GM12878 (cell line): ENCODE measurements at regions not wholly inside any gene's neighbourhood (a gene's known extent, or its start where the extent isn't known, plus 50 kb on each side); places are given as distances from the start of the nearest gene placed in this dataset.

Experiments used
- EGR1 ChIP-seq, 2 experiments: IDR thresholded peaks; 1 replicate in 1 of 2; 2 replicates in 1 of 2; pipeline ENCODE4 v1.6.1; 2011 to 2012; ENCODE audit warnings: low read depth in 2 of 2, low read length in 2 of 2, borderline replicate concordance in 1 of 2, mild to moderate bottlenecking in 1 of 2, moderate library complexity in 1 of 2
- EP300 ChIP-seq, 2 experiments: fragments of 150-350 bp in 1 of 2; IDR thresholded peaks; 2 replicates each; pipeline ENCODE4 v1.6.1; 2011 to 2012; ENCODE audit warnings: low read depth in 2 of 2, low read length in 2 of 2, borderline replicate concordance in 1 of 2, improper control_type of control experiment in 1 of 2, inconsistent platforms in 1 of 2; ENCODE audit not compliant: control insufficient read depth in 1 of 2
- EZH2 ChIP-seq: IDR thresholded peaks from 2 replicates; pipeline ENCODE4 v1.6.1; 2012; ENCODE audit warnings: low read depth, mild to moderate bottlenecking, control low read depth, inconsistent platforms, low read length, borderline replicate concordance; ENCODE audit not compliant: control insufficient read depth
- JUND ChIP-seq: IDR thresholded peaks from 2 replicates; pipeline ENCODE4 v1.6.1; 2012; ENCODE audit warnings: low read depth, mild to moderate bottlenecking, low read length, improper control_type of control experiment, moderate library complexity
- MYC ChIP-seq: IDR thresholded peaks from 2 replicates; pipeline ENCODE4 v1.6.1; 2011; ENCODE audit warnings: mild to moderate bottlenecking, low read length, moderate library complexity, inconsistent platforms; ENCODE audit not compliant: insufficient read depth, insufficient replicate concordance, insufficient read length, severe bottlenecking
- POLR2A ChIP-seq: IDR thresholded peaks from 2 replicates; pipeline ENCODE4 v1.6.1; 2011; ENCODE audit warnings: low read depth, mild to moderate bottlenecking, low read length
- RFX5 ChIP-seq: IDR thresholded peaks from 2 replicates; pipeline ENCODE4 v1.6.1; 2011; ENCODE audit warnings: low read depth, low read length, improper control_type of control experiment
- TARDBP ChIP-seq: IDR thresholded peaks from 2 replicates; pipeline ENCODE4 v1.6.1; 2016; ENCODE audit warnings: borderline replicate concordance
- ZZZ3 ChIP-seq: IDR thresholded peaks from 2 replicates; pipeline ENCODE4 v1.6.1; 2011; ENCODE audit warnings: low read depth; ENCODE audit not compliant: control insufficient read depth, insufficient read length
- TF ChIP-seq, protein P1 (sequence below), 3 experiments: IDR thresholded peaks in 2 of 3; conservative IDR thresholded peaks in 1 of 3; 2 replicates each; pipeline ENCODE4 v1.5.1; 2011; ENCODE audit warnings: low read depth in 3 of 3, low read length in 3 of 3, mild to moderate bottlenecking in 3 of 3, control low read depth in 2 of 3, moderate library complexity in 2 of 3, inconsistent platforms in 1 of 3, mixed read lengths in 1 of 3; ENCODE audit not compliant: control insufficient read depth in 2 of 3, insufficient read depth in 1 of 3; ENCODE audit errors: extremely low read depth in 1 of 3
- TF ChIP-seq, protein P2 (sequence below): IDR thresholded peaks from 2 replicates; pipeline ENCODE4 v1.6.1; 2012; ENCODE audit warnings: mild to moderate bottlenecking, low read depth, low read length

DNA sequence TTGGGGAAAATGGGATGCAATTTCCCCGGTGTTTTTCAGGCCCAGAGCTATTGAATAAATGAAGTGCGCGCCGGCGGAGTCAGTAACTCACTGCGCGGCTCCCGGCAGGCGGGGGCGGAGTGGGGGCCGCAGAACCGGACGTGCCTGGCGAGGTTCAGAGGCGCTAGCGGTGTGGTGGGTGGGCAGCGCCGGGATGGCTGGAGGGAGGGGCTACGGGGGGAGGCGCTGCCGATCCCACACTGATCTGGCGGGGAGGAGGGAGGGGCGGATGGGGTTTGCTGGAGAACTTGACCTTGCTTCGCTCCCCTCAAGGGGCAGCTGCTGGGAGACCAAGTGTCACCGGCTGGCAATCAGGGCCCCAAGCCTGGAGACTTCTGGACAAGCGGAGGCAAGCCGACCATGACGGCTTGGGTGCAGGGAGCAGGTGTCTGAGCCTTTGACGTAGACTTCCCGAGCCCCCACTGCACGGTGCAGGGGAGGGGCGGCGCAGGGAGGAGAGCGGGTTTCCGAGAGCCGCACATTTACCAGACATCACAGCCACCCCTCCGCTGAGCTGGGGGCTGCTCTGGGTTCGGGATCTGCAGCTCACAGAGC, 174.1 kb upstream of the RTL1 start:
- no peak for TF ChIP-seq MYC
- TF ChIP-seq EP300 (IDR thresholded peaks at IDR 0.05; ENCODE audit: borderline replicate concordance in 1 of 2, control insufficient read depth in 1 of 2, low read depth in 2 of 2, low read length in 2 of 2) = no peak
- TF ChIP-seq, protein P1, sequence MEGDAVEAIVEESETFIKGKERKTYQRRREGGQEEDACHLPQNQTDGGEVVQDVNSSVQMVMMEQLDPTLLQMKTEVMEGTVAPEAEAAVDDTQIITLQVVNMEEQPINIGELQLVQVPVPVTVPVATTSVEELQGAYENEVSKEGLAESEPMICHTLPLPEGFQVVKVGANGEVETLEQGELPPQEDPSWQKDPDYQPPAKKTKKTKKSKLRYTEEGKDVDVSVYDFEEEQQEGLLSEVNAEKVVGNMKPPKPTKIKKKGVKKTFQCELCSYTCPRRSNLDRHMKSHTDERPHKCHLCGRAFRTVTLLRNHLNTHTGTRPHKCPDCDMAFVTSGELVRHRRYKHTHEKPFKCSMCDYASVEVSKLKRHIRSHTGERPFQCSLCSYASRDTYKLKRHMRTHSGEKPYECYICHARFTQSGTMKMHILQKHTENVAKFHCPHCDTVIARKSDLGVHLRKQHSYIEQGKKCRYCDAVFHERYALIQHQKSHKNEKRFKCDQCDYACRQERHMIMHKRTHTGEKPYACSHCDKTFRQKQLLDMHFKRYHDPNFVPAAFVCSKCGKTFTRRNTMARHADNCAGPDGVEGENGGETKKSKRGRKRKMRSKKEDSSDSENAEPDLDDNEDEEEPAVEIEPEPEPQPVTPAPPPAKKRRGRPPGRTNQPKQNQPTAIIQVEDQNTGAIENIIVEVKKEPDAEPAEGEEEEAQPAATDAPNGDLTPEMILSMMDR (IDR thresholded peaks at IDR 0.05 in 2 of 3, conservative IDR thresholded peaks at IDR 0.05 in 1 of 3; ENCODE audit: control insufficient read depth in 2 of 3, extremely low read depth in 1 of 3, insufficient read depth in 1 of 3, low read depth in 3 of 3, low read length in 3 of 3) = no peak
- no peak for TF ChIP-seq JUND
- TF ChIP-seq EZH2 = no peak
- TF ChIP-seq TARDBP = no peak
- no peak for TF ChIP-seq ZZZ3
- TF ChIP-seq, protein P2, sequence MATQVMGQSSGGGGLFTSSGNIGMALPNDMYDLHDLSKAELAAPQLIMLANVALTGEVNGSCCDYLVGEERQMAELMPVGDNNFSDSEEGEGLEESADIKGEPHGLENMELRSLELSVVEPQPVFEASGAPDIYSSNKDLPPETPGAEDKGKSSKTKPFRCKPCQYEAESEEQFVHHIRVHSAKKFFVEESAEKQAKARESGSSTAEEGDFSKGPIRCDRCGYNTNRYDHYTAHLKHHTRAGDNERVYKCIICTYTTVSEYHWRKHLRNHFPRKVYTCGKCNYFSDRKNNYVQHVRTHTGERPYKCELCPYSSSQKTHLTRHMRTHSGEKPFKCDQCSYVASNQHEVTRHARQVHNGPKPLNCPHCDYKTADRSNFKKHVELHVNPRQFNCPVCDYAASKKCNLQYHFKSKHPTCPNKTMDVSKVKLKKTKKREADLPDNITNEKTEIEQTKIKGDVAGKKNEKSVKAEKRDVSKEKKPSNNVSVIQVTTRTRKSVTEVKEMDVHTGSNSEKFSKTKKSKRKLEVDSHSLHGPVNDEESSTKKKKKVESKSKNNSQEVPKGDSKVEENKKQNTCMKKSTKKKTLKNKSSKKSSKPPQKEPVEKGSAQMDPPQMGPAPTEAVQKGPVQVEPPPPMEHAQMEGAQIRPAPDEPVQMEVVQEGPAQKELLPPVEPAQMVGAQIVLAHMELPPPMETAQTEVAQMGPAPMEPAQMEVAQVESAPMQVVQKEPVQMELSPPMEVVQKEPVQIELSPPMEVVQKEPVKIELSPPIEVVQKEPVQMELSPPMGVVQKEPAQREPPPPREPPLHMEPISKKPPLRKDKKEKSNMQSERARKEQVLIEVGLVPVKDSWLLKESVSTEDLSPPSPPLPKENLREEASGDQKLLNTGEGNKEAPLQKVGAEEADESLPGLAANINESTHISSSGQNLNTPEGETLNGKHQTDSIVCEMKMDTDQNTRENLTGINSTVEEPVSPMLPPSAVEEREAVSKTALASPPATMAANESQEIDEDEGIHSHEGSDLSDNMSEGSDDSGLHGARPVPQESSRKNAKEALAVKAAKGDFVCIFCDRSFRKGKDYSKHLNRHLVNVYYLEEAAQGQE = no peak
- TF ChIP-seq POLR2A = no peak
- TF ChIP-seq EGR1 (IDR thresholded peaks at IDR 0.05; ENCODE audit: borderline replicate concordance in 1 of 2, low read depth in 2 of 2, low read length in 2 of 2) = no peak
- TF ChIP-seq RFX5 = no peak
